H1 (cell line): ENCODE measurements at regions not wholly inside any gene's neighbourhood (a gene's known extent, or its start where the extent isn't known, plus 50 kb on each side); places are given as distances from the start of the nearest gene placed in this dataset.

Source experiments
- BACH1 ChIP-seq: IDR thresholded peaks from 2 replicates; pipeline ENCODE4 v1.6.1; 2012; ENCODE audit warnings: low read length, improper control_type of control experiment
- BCL11A ChIP-seq, 2 experiments: IDR thresholded peaks; one replicate each; pipeline ENCODE4 v1.6.1; 2011; ENCODE audit warnings: low read depth in 2 of 2, low read length in 2 of 2, mild to moderate bottlenecking in 2 of 2
- JUN ChIP-seq: IDR thresholded peaks from 2 replicates; pipeline ENCODE4 v1.6.1; 2011; ENCODE audit warnings: low read depth, mild to moderate bottlenecking, improper control_type of control experiment, low read length
- KDM5A ChIP-seq: fragments of 200-600 bp; IDR thresholded peaks from 2 replicates; pipeline ENCODE4 v1.7.1; 2012; ENCODE audit warnings: mild to moderate bottlenecking, low read length, inconsistent platforms, mixed read lengths
- MAX ChIP-seq: IDR thresholded peaks from 2 replicates; pipeline ENCODE4 v1.6.1; 2012; ENCODE audit warnings: inconsistent platforms
- PHF8 ChIP-seq: fragments of 200-600 bp; sonication (generic); conservative IDR thresholded peaks from 2 replicates; pipeline ENCODE4 v1.7.1; 2012; ENCODE audit warnings: low read depth, mild to moderate bottlenecking, inconsistent platforms, low read length, moderate library complexity
- SAP30 ChIP-seq: fragments of 300-600 bp; sonication (generic); IDR thresholded peaks from 2 replicates; pipeline ENCODE4 v1.7.1; 2012; ENCODE audit warnings: low read length, moderate library complexity, mild to moderate bottlenecking, inconsistent platforms; ENCODE audit not compliant: insufficient read depth, insufficient replicate concordance
- TEAD4 ChIP-seq: IDR thresholded peaks from 2 replicates; pipeline ENCODE4 v1.6.1; 2012; ENCODE audit warnings: low read depth, low read length, inconsistent platforms, mixed read lengths

GRCh38 chr9:73980754-73981153 is 516.4 kb upstream of the RORB start (continued):
- TF ChIP-seq MAX (no peak), SAP30 (no peak), PHF8 (no peak), KDM5A (no peak), BCL11A (IDR thresholded peaks at IDR 0.05; ENCODE audit: low read depth in 2 of 2, low read length in 2 of 2) (no peak), JUN (no peak), BACH1 (no peak), TEAD4 (no peak)
